ENCODE measurements at regions not wholly inside any gene's neighbourhood (a gene's known extent, or its start where the extent isn't known, plus 50 kb on each side); places are given as distances from the start of the nearest gene placed in this dataset.

DNA sequence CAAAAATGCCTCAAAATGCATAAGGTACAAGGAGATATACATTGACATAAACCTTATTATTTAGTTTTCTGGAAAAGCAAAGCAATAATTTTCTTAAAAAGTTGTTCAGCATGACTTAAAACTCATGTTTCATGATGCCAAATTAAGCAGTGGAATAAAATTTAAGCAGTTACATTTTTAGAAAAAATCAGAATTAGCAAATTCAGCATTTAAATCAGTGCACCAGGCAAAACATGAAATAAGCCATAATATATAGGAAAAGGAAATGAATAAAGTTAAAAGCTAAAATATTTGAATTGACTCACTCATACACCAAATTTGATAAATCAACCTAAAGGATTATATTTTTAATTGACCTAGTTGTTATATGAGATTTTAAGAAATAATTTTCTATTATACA lies 795.1 kb upstream of the CDH6 start:
- Histone ChIP-seq H3K4me3 (ENCODE audit: low read length) (no peak overlapping the region), H3K9me2 (replicated peaks; ENCODE audit: insufficient read depth, low read length) (no peaks in the 10 kb centered on the region), H3K9me3 (ENCODE audit: low read length) (peaks cover 31% of the 10 kb centered on the region; the same call in 1 of the 2 replicates), H3K4me2 (ENCODE audit: low read depth, low read length, poor library complexity, severe bottlenecking) (no peak overlapping the region), H3K27me3 (ENCODE audit: low read length) (no peaks in the 10 kb centered on the region), H3K4me1 (ENCODE audit: low read length) (no peaks in the 10 kb centered on the region), H2AFZ (ENCODE audit: low read length) (no peak overlapping the region), H3K27ac (ENCODE audit: low read length) (no peak overlapping the region), H3K9ac (ENCODE audit: low read length) (no peak overlapping the region), H3K79me2 (ENCODE audit: low read length) (no peaks in the 10 kb centered on the region), H4K20me1 (ENCODE audit: insufficient read depth, low read depth, low read length) (no peaks in the 10 kb centered on the region), H3K36me3 (ENCODE audit: insufficient read depth, low read length) (no peaks in the 10 kb centered on the region)
- DNase-seq = no peak

DNA sequence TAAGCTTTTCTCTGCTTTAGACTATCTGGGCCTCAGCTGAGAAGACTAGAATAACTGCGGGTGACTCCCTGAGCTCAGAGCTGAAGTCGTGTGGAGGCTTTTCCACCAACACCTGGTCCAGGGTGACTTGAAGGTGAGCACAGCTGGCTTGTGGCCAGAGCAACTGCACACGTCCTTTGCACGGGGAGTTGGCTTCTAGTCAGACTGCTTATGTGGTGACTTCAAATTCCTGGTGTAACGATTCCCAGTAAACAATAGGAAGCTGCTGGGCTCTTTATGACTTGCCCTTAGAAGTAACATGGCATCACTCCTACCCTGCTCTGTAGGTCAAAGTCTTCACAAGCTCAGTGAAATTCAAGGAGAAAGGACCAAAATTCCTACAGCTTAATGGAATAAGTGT lies 800.6 kb upstream of the CDH6 start:
- Histone ChIP-seq H4K20me1 (ENCODE audit: insufficient read depth, low read depth, low read length) (no peaks in the 10 kb centered on the region), H3K27me3 (ENCODE audit: low read length) (no peaks in the 10 kb centered on the region), H3K79me2 (ENCODE audit: low read length) (no peaks in the 10 kb centered on the region), H3K9ac (ENCODE audit: low read length) (no peak overlapping the region), H3K27ac (ENCODE audit: low read length) (no peak overlapping the region), H3K9me3 (ENCODE audit: low read length) (peaks cover 22% of the 10 kb centered on the region), H3K9me2 (replicated peaks; ENCODE audit: insufficient read depth, low read length) (no peaks in the 10 kb centered on the region), H3K36me3 (ENCODE audit: insufficient read depth, low read length) (no peaks in the 10 kb centered on the region), H3K4me1 (ENCODE audit: low read length) (no peaks in the 10 kb centered on the region), H2AFZ (ENCODE audit: low read length) (no peak overlapping the region), H3K4me3 (ENCODE audit: low read length) (no peak overlapping the region), H3K4me2 (ENCODE audit: low read depth, low read length, poor library complexity, severe bottlenecking) (no peak overlapping the region)
- DNase-seq = no peak

DNA sequence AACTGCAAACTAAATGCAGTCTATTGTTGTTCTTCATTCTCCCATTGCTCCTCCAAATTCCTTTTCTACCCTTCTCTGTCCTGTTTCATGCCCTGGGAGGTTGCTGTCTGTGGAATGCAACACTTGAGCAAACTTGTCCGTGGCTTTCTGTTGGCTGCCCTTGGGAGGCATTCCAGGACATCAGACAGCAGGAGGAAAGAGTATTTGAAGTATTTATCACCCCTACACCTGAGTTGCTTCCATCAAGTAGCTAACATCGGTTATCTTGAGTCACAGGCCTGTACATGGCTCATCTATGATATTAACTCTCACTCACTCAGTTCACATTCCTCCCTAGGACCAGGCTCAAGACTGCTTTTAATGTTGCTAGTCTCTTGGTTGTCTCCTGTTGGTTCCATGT lies 803.4 kb upstream of the CDH6 start:
- Histone ChIP-seq H3K36me3 (ENCODE audit: insufficient read depth, low read length) (no peaks in the 10 kb centered on the region), H2AFZ (ENCODE audit: low read length) (no peak overlapping the region), H3K4me1 (ENCODE audit: low read length) (no peaks in the 10 kb centered on the region), H3K27me3 (ENCODE audit: low read length) (no peaks in the 10 kb centered on the region), H3K79me2 (ENCODE audit: low read length) (no peaks in the 10 kb centered on the region), H3K27ac (ENCODE audit: low read length) (no peak overlapping the region), H3K4me3 (ENCODE audit: low read length) (no peak overlapping the region), H3K9ac (ENCODE audit: low read length) (no peak overlapping the region), H4K20me1 (ENCODE audit: insufficient read depth, low read depth, low read length) (no peaks in the 10 kb centered on the region), H3K9me3 (ENCODE audit: low read length) (peaks cover 38% of the 10 kb centered on the region), H3K9me2 (replicated peaks; ENCODE audit: insufficient read depth, low read length) (no peaks in the 10 kb centered on the region), H3K4me2 (ENCODE audit: low read depth, low read length, poor library complexity, severe bottlenecking) (no peak overlapping the region)
- no peak for DNase-seq

DNA sequence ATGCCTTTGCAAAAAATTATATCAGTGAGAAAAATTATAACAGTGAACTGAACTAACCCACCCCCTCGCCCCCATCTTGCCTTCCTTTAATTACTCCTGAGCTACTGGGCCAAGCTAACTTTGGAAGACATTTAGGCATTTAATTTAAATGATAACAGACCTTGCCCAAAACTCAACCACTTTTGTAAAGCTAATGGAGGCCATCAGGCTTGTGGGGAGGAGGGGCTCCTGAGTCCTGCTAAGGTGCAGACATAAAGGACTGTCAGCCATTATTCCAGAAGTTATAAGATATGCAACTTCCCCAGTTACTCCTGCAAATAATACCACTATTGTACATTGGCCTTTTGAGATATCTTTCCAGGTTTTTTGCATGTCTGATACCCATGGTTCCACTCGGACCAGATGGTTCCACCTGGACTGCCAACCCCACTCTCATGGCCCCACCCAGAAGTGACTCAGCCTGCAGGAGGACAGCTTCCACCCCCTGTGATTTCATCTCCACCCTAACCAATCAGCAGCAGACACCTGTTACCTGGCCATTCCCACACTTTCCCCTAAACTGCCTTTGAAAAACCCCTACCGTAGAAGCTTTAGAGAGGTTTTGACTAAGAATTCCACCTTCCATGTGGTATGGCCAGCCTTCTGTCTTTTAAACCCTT lies 805.4 kb upstream of the CDH6 start:
- H3K9me2 ChIP-seq (replicated peaks; ENCODE audit: insufficient read depth, low read length) = no peaks in the 10 kb centered on the region
- no peak overlapping the region for H3K27ac ChIP-seq (ENCODE audit: low read length)
- no peaks in the 10 kb centered on the region for H3K27me3 ChIP-seq (ENCODE audit: low read length)
- H2AFZ ChIP-seq (ENCODE audit: low read length) = no peak overlapping the region
- H3K9me3 ChIP-seq (ENCODE audit: low read length) = peaks cover 30% of the 10 kb centered on the region
- no peaks in the 10 kb centered on the region for H3K79me2 ChIP-seq (ENCODE audit: low read length)
- no peaks in the 10 kb centered on the region for H4K20me1 ChIP-seq (ENCODE audit: insufficient read depth, low read depth, low read length)
- no peaks in the 10 kb centered on the region for H3K36me3 ChIP-seq (ENCODE audit: insufficient read depth, low read length)
- H3K4me3 ChIP-seq (ENCODE audit: low read length) = no peak overlapping the region
- H3K4me2 ChIP-seq (ENCODE audit: low read depth, low read length, poor library complexity, severe bottlenecking) = no peak overlapping the region
- no peak overlapping the region for H3K9ac ChIP-seq (ENCODE audit: low read length)
- no peaks in the 10 kb centered on the region for H3K4me1 ChIP-seq (ENCODE audit: low read length)
- no peak for DNase-seq

DNA sequence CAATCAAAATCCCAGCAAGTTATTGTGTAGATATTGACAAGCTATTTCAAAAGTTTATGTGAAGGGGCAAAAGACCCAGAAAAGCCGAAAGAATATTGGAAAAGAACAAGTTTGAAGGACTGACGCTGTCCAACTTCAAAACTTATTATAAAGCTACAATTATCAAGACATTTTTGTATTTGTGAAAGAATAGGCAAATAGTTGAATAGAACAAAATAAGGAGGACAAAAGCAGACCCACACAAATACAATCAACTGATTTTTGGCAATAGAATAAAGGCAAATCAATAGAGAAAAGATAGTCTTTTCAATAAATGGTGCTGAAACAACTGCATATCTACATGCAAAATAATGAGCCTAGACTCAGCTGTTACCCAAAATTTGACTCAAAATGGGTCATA lies 807.7 kb upstream of the CDH6 start:
- no peaks in the 10 kb centered on the region for H3K27me3 ChIP-seq (ENCODE audit: low read length)
- no peak for DNase-seq
- no peak overlapping the region for H3K9ac ChIP-seq (ENCODE audit: low read length)
- no peaks in the 10 kb centered on the region for H3K4me1 ChIP-seq (ENCODE audit: low read length)
- H3K4me2 ChIP-seq (ENCODE audit: low read depth, low read length, poor library complexity, severe bottlenecking) = no peak overlapping the region
- H3K9me3 ChIP-seq (ENCODE audit: low read length) = peaks cover 27% of the 10 kb centered on the region
- H3K9me2 ChIP-seq (replicated peaks; ENCODE audit: insufficient read depth, low read length) = no peaks in the 10 kb centered on the region
- H2AFZ ChIP-seq (ENCODE audit: low read length) = no peak overlapping the region
- H3K79me2 ChIP-seq (ENCODE audit: low read length) = no peaks in the 10 kb centered on the region
- no peaks in the 10 kb centered on the region for H4K20me1 ChIP-seq (ENCODE audit: insufficient read depth, low read depth, low read length)
- H3K36me3 ChIP-seq (ENCODE audit: insufficient read depth, low read length) = no peaks in the 10 kb centered on the region
- H3K27ac ChIP-seq (ENCODE audit: low read length) = no peak overlapping the region
- no peak overlapping the region for H3K4me3 ChIP-seq (ENCODE audit: low read length)

DNA sequence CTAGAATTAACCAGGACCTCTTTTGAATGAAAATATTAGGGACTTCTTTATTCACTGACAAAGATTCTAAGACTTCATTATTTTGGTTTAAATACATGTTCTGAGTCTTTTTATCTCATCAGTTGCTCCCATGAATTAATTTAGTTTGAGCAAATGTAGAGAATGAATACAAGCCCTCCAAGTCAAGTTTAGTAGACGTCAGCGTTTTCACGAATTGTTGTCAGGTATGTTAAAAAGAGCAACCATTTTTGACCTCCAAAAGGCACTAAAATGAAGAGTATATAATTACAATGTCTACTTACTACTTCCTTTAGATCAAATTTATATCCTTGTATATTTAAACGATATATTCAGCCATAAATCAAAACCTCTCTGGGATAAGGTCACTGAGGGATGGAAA lies 809.3 kb upstream of the CDH6 start:
- Histone ChIP-seq H3K4me3 (ENCODE audit: low read length) (no peak overlapping the region), H3K4me2 (ENCODE audit: low read depth, low read length, poor library complexity, severe bottlenecking) (no peak overlapping the region), H3K27ac (ENCODE audit: low read length) (no peak overlapping the region), H3K36me3 (ENCODE audit: insufficient read depth, low read length) (no peaks in the 10 kb centered on the region), H2AFZ (ENCODE audit: low read length) (no peak overlapping the region), H3K4me1 (ENCODE audit: low read length) (no peaks in the 10 kb centered on the region), H3K9me2 (replicated peaks; ENCODE audit: insufficient read depth, low read length) (no peaks in the 10 kb centered on the region), H3K9ac (ENCODE audit: low read length) (no peak overlapping the region), H3K27me3 (ENCODE audit: low read length) (no peaks in the 10 kb centered on the region), H3K9me3 (ENCODE audit: low read length) (peaks cover 34% of the 10 kb centered on the region), H3K79me2 (ENCODE audit: low read length) (no peaks in the 10 kb centered on the region), H4K20me1 (ENCODE audit: insufficient read depth, low read depth, low read length) (no peaks in the 10 kb centered on the region)
- DNase-seq = no peak

DNA sequence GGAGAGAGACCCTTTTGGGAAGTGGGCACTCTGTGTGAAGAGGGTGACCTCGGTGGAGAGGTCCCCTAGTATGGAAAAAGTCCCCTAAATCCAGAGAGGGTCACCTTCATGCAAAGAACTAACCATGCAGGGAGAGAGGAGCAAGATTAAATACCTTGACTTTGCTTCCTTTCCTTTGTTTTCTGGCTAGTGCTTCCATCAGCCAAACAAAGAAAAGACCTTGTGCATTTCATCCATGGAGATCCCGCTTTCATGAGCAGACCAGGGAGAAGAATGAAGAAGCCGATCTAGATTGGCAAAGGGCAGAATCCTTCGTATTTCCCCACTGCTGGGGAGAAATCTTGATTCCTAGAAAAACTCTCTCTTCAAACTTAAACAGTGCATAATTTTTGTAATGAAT lies 813.3 kb upstream of the CDH6 start:
- no peak overlapping the region for H3K27ac ChIP-seq (ENCODE audit: low read length)
- no peak overlapping the region for H2AFZ ChIP-seq (ENCODE audit: low read length)
- no peaks in the 10 kb centered on the region for H3K27me3 ChIP-seq (ENCODE audit: low read length)
- H3K9me3 ChIP-seq (ENCODE audit: low read length) = peaks cover 25% of the 10 kb centered on the region
- no peaks in the 10 kb centered on the region for H4K20me1 ChIP-seq (ENCODE audit: insufficient read depth, low read depth, low read length)
- no peak overlapping the region for H3K4me3 ChIP-seq (ENCODE audit: low read length)
- no peak for DNase-seq
- no peaks in the 10 kb centered on the region for H3K4me1 ChIP-seq (ENCODE audit: low read length)
- H3K9ac ChIP-seq (ENCODE audit: low read length) = no peak overlapping the region
- no peaks in the 10 kb centered on the region for H3K9me2 ChIP-seq (replicated peaks; ENCODE audit: insufficient read depth, low read length)
- no peaks in the 10 kb centered on the region for H3K36me3 ChIP-seq (ENCODE audit: insufficient read depth, low read length)
- H3K79me2 ChIP-seq (ENCODE audit: low read length) = no peaks in the 10 kb centered on the region
- no peak overlapping the region for H3K4me2 ChIP-seq (ENCODE audit: low read depth, low read length, poor library complexity, severe bottlenecking)

DNA sequence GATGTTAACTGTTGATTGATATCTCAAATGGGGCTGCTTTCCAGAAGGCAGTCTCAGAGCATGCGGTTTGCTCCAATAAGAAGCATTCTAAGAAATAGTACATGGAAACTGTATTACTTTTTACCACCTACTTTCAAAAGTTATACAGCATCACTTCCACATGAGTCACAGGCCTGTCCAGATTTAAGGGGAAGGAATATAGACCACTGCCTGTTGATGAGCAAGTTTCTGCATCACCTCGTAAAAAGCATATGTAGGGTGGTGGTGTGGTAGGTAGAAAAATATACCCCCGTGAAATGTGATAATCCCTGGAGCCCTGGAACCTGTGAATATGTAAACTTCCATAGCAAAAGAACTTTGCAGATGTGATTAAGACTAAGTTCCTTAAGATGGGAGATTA lies 816.6 kb upstream of the CDH6 start:
- Histone ChIP-seq H3K9me3 (ENCODE audit: low read length) (peaks cover 35% of the 10 kb centered on the region), H3K79me2 (ENCODE audit: low read length) (no peaks in the 10 kb centered on the region), H3K27me3 (ENCODE audit: low read length) (no peaks in the 10 kb centered on the region), H3K36me3 (ENCODE audit: insufficient read depth, low read length) (no peaks in the 10 kb centered on the region), H3K9me2 (replicated peaks; ENCODE audit: insufficient read depth, low read length) (no peaks in the 10 kb centered on the region), H3K4me1 (ENCODE audit: low read length) (no peaks in the 10 kb centered on the region), H3K9ac (ENCODE audit: low read length) (no peak overlapping the region), H3K27ac (ENCODE audit: low read length) (no peak overlapping the region), H3K4me2 (ENCODE audit: low read depth, low read length, poor library complexity, severe bottlenecking) (no peak overlapping the region), H4K20me1 (ENCODE audit: insufficient read depth, low read depth, low read length) (no peaks in the 10 kb centered on the region), H3K4me3 (ENCODE audit: low read length) (no peak overlapping the region), H2AFZ (ENCODE audit: low read length) (no peak overlapping the region)
- no peak for DNase-seq

DNA sequence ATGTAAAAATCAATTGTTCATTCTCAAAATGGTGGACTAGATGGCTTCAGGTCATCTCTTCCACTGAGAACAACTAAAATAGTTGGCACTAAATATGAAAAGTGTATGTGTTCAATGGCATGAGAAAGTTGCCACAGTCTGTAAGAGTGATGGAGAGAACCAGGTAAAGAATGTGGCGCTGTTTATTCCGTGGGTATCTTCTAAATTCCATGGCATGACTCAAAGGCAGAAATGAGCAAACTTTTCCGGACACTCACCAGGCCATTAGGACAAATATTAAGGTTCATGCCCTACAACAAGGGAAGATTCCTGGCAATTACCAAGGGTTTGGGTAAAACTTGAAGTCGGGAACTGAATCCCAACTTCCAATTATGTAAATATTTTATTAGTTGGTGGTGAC lies 825.4 kb upstream of the CDH6 start:
- DNase-seq = no peak

More for the DNA sequence above, 825.4 kb upstream of the CDH6 start:
- no peaks in the 10 kb centered on the region for H4K20me1 ChIP-seq (ENCODE audit: insufficient read depth, low read depth, low read length)
- peaks cover 30% of the 10 kb centered on the region for H3K9me3 ChIP-seq (ENCODE audit: low read length)
- H3K27ac ChIP-seq (ENCODE audit: low read length) = no peak overlapping the region
- no peak overlapping the region for H3K4me3 ChIP-seq (ENCODE audit: low read length)
- H2AFZ ChIP-seq (ENCODE audit: low read length) = no peak overlapping the region
- H3K36me3 ChIP-seq (ENCODE audit: insufficient read depth, low read length) = no peaks in the 10 kb centered on the region
- no peak overlapping the region for H3K9ac ChIP-seq (ENCODE audit: low read length)
- H3K27me3 ChIP-seq (ENCODE audit: low read length) = no peaks in the 10 kb centered on the region
- H3K9me2 ChIP-seq (replicated peaks; ENCODE audit: insufficient read depth, low read length) = no peaks in the 10 kb centered on the region
- no peaks in the 10 kb centered on the region for H3K79me2 ChIP-seq (ENCODE audit: low read length)
- no peaks in the 10 kb centered on the region for H3K4me1 ChIP-seq (ENCODE audit: low read length)
- H3K4me2 ChIP-seq (ENCODE audit: low read depth, low read length, poor library complexity, severe bottlenecking) = no peak overlapping the region

Measured in Karpas-422 (cell line).